Endodermal cell (in vitro differentiated cells): ENCODE measurements at regions not wholly inside any gene's neighbourhood (a gene's known extent, or its start where the extent isn't known, plus 50 kb on each side); places are given as distances from the start of the nearest gene placed in this dataset.

ENCODE experiments used
- DNase-seq: peaks from one replicate; pipeline ENCODE4 v3.0.0-alpha.2; 2017
- H3K27ac ChIP-seq: 2 replicates; pipeline ENCODE4 v1.5.1; 2013; ENCODE audit warnings: mild to moderate bottlenecking, low read depth, low read length, moderate library complexity
- H3K27me3 ChIP-seq: 2 replicates; pipeline ENCODE4 v1.6.1; 2013; ENCODE audit warnings: mild to moderate bottlenecking, low read length, moderate library complexity; ENCODE audit not compliant: insufficient read depth, control insufficient read depth, poor library complexity, severe bottlenecking
- H3K36me3 ChIP-seq: 2 replicates; pipeline ENCODE4 v1.7.0; 2013; ENCODE audit warnings: mild to moderate bottlenecking, low read length, moderate library complexity; ENCODE audit not compliant: control insufficient read depth, insufficient read depth
- H3K4me1 ChIP-seq: one replicate; pipeline ENCODE4 v1.7.0; 2013; ENCODE audit warnings: low read length; ENCODE audit not compliant: control insufficient read depth, insufficient read depth
- H3K4me3 ChIP-seq: 2 replicates; pipeline ENCODE4 v1.5.1; 2013; ENCODE audit warnings: mild to moderate bottlenecking, low read length, moderate library complexity
- H3K9ac ChIP-seq: 2 replicates; pipeline ENCODE4 v1.6.1; 2013; ENCODE audit warnings: mild to moderate bottlenecking, low read length, moderate library complexity; ENCODE audit not compliant: poor library complexity, severe bottlenecking; ENCODE audit errors: extremely low read depth
- H3K9me3 ChIP-seq: 2 replicates; pipeline ENCODE4 v1.6.1; 2013; ENCODE audit warnings: mild to moderate bottlenecking, low read length, moderate library complexity; ENCODE audit not compliant: control insufficient read depth
- H3K27ac Mint-ChIP-seq: 2 replicates; pipeline ENCODE4 v1.8.0; 2020; ENCODE audit warnings: mixed read lengths
- H3K27me3 Mint-ChIP-seq: 2 replicates; pipeline ENCODE4 v1.8.0; 2021; ENCODE audit warnings: mild to moderate bottlenecking, mixed read lengths; ENCODE audit not compliant: insufficient read depth
- H3K36me3 Mint-ChIP-seq: 2 replicates; pipeline ENCODE4 v1.8.0; 2020; ENCODE audit warnings: low read depth, mixed read lengths
- H3K4me1 Mint-ChIP-seq: 2 replicates; pipeline ENCODE4 v1.8.0; 2020; ENCODE audit warnings: mixed read lengths
- H3K4me3 Mint-ChIP-seq: 2 replicates; pipeline ENCODE4 v1.8.0; 2020; ENCODE audit warnings: mild to moderate bottlenecking, moderate library complexity, mixed read lengths
- H3K9me3 Mint-ChIP-seq: 2 replicates; pipeline ENCODE4 v1.8.0; 2020; ENCODE audit warnings: mild to moderate bottlenecking, mixed read lengths
- CTCF ChIP-seq: fragments of 200-600 bp; sonication (generic); conservative IDR thresholded peaks from 2 replicates; pipeline ENCODE4 v1.5.0; 2021; ENCODE audit warnings: antibody characterized with exemption, mild to moderate bottlenecking
- WGBS, 2 experiments: methylation state at CpG; one replicate each; pipeline versions ENCODE4 v1.1.5 to v1.1.7; 2013; ENCODE audit warnings: missing lambda C conversion rate in 2 of 2, mixed read lengths in 1 of 2; ENCODE audit not compliant: insufficient coverage in 1 of 2, insufficient read length in 1 of 2; 5-methylcytosine and 5-hydroxymethylcytosine counted together

- Mint-ChIP-seq H3K4me1 (no peaks in the 10 kb centered on the region), H3K9me3 (no peaks in the 10 kb centered on the region), H3K36me3 (no peaks in the 10 kb centered on the region), H3K4me3 (no peak overlapping the region), H3K27me3 (no peaks in the 10 kb centered on the region), H3K27ac (no peak overlapping the region)
- H3K27me3 ChIP-seq: no peaks in the 10 kb centered on the region
- 79 to 81% methylated on average over 2 to 7 of the region's 7 CpGs for WGBS, 2 experiments
- no peak for TF ChIP-seq CTCF
- H3K4me1 ChIP-seq: no peaks in the 10 kb centered on the region
- H3K9me3 ChIP-seq: no peaks in the 10 kb centered on the region
- no peak for DNase-seq
- no peaks in the 10 kb centered on the region for H3K36me3 ChIP-seq
- H3K9ac ChIP-seq: no peak overlapping the region
- no peak overlapping the region for H3K4me3 ChIP-seq
- H3K27ac ChIP-seq: no peak overlapping the region
Measured at GRCh38 chr1:4513685-4514084, 140.7 kb upstream of the AJAP1 start.

- Mint-ChIP-seq H3K36me3 (no peaks in the 10 kb centered on the region), H3K4me3 (no peak overlapping the region)
- no peak for TF ChIP-seq CTCF
Measured at GRCh38 chr1:4515727-4516289, 138.6 kb upstream of the AJAP1 start.

DNA sequence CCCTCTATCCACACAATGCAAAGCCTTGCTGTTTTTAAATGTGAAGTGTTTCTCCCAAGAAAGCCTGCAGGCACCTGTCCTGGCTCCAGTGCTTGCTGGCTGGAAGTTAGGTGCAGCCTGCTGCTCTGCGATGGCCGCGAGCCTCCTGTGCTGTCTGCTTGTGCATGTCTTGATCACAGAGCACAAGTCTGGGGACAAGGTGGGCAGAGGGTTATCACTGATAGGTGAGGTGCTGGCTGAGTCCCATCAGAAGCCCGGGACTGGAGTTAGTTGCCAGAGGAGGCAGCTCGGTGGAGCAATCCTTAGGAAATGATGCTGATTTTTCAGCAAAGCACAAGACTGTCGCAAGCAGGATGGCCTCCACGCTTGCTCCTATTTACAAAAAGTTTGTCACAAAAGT is 137.8 kb upstream of the AJAP1 start:
- no peak for TF ChIP-seq CTCF
- WGBS, 2 experiments: 90% methylated on average over 7 of the region's 7 CpGs
- Mint-ChIP-seq H3K9me3 (no peaks in the 10 kb centered on the region), H3K36me3 (no peaks in the 10 kb centered on the region), H3K27me3 (no peaks in the 10 kb centered on the region), H3K4me3 (no peak overlapping the region), H3K27ac (no peak overlapping the region), H3K4me1 (no peaks in the 10 kb centered on the region)
- H3K27me3 ChIP-seq: no peaks in the 10 kb centered on the region
- H3K4me3 ChIP-seq: no peak overlapping the region
- DNase-seq: no peak
- no peak overlapping the region for H3K9ac ChIP-seq
- no peak overlapping the region for H3K27ac ChIP-seq
- H3K36me3 ChIP-seq: no peaks in the 10 kb centered on the region
- H3K9me3 ChIP-seq: no peaks in the 10 kb centered on the region
- no peaks in the 10 kb centered on the region for H3K4me1 ChIP-seq

More at GRCh38 chr1:4515727-4516289, 138.6 kb upstream of the AJAP1 start:
- no peaks in the 10 kb centered on the region for H3K36me3 ChIP-seq
- Mint-ChIP-seq H3K27me3 (no peaks in the 10 kb centered on the region), H3K27ac (no peak overlapping the region), H3K4me1 (no peaks in the 10 kb centered on the region), H3K9me3 (no peaks in the 10 kb centered on the region)
- no peak for DNase-seq
- no peaks in the 10 kb centered on the region for H3K9me3 ChIP-seq
- H3K9ac ChIP-seq: no peak overlapping the region
- H3K4me3 ChIP-seq: no peak overlapping the region
- 92 to 94% methylated on average over 9 to 15 of the region's 15 CpGs for WGBS, 2 experiments
- no peaks in the 10 kb centered on the region for H3K27me3 ChIP-seq
- H3K27ac ChIP-seq: no peak overlapping the region
- H3K4me1 ChIP-seq: no peaks in the 10 kb centered on the region
